GM18873 (cell line): ENCODE measurements at regions not wholly inside any gene's neighbourhood (a gene's known extent, or its start where the extent isn't known, plus 50 kb on each side); places are given as distances from the start of the nearest gene placed in this dataset.

Experiments used
- ATAC-seq: cut with Tn5 transposase; IDR thresholded peaks from one replicate; pipeline ENCODE4 v1.9.1; 2021; ENCODE audit warnings: mild to moderate bottlenecking, moderate library complexity, moderate number of reproducible peaks; ENCODE audit not compliant: unreplicated experiment, low FRiP score

- ATAC-seq: no peak
Observed at GRCh38 chr20:22977047-22977785, 57.9 kb upstream of the SSTR4 start.

- ATAC-seq: no peak
Observed at GRCh38 chr20:22984008-22984407, 51.1 kb upstream of the SSTR4 start.

- ATAC-seq: no peak
Observed at GRCh38 chr20:22984606-22985005, 50.5 kb upstream of the SSTR4 start.

GRCh38 chr20:22985239-22985778 lies 49.8 kb upstream of the SSTR4 start:
- no peak for ATAC-seq
